IgD-negative memory B cell (primary cell): ENCODE measurements at regions not wholly inside any gene's neighbourhood (a gene's known extent, or its start where the extent isn't known, plus 50 kb on each side); places are given as distances from the start of the nearest gene placed in this dataset.
"Not testable (repeated sequence)": the region's sequence is repeated elsewhere in the genome, so short reads cannot be mapped to it uniquely, and the experiment has no call there.

Experiments
- H3K27ac Mint-ChIP-seq, 3 donors: one replicate each; pipeline ENCODE4 v1.8.0; 2020 to 2022; ENCODE audit warnings: mild to moderate bottlenecking in 3 of 3, mixed read lengths in 3 of 3, moderate library complexity in 1 of 3
- H3K27me3 Mint-ChIP-seq: one replicate; pipeline ENCODE4 v1.8.0; 2021; ENCODE audit warnings: mixed read lengths
- H3K36me3 Mint-ChIP-seq: one replicate; pipeline ENCODE4 v1.8.0; 2020; ENCODE audit warnings: mild to moderate bottlenecking, mixed read lengths
- H3K4me1 Mint-ChIP-seq, 3 donors: one replicate each; pipeline ENCODE4 v1.8.0; 2020 to 2022; ENCODE audit warnings: mixed read lengths in 3 of 3, mild to moderate bottlenecking in 1 of 3
- H3K4me3 Mint-ChIP-seq, 4 donors: one replicate each; pipeline ENCODE4 v1.8.0; 2020 to 2022; ENCODE audit warnings: mild to moderate bottlenecking in 4 of 4, mixed read lengths in 4 of 4, moderate library complexity in 3 of 4
- H3K9me3 Mint-ChIP-seq, 3 donors: one replicate each; pipeline ENCODE4 v1.8.0; 2020 to 2021; ENCODE audit warnings: mixed read lengths in 3 of 3, mild to moderate bottlenecking in 1 of 3

DNA sequence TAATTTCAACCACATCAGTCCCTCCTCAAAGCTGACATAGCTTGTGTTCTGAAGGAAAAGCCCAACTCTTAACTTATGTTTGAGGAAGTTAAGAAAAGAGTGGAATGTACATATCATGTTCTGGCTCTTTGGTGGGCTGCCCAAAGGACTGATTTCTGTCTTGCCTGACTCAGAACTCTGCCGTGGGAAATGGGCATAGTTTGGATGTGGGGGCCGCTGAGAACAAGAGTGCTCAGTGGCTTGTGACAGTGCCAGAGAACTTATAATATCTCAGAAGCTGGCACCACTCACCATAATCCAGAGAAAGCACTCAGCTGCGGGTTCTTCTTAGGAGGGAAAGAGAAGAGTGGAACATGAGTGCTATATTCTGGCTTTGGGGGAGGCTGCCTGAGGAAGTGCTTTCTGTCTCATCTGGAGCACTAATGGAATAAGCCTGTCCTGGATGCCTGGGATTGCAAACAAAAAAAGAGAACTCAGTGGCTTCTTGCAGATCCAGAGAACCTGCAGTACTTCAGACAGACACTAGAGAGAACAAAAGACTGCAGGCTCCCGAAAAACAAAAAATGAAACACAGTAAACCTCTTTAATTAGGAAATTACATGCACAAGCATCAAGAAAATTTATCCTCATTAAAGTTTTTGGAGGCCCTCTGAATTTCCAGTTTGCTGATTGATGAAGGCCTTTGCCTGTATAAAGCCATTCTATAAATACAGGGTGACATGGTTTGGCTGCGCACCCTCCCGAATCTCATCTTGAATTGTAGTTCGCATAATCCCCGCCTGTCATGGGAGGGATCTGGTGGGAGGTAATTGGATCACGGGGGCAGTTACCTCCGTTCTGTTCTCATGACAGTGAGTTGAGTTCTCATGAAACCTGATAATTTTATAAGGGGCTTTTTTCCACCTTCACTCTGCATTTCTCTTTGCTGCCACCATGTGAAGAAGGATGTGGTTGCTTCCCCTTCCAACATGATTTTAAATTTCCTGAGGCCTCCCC lies 207.0 kb downstream of the DMAC1 start:
- H3K4me3 Mint-ChIP-seq: no peak overlapping the region
- peaks cover 4% of the 10 kb centered on the region for H3K27me3 Mint-ChIP-seq
- no peak overlapping the region for H3K27ac Mint-ChIP-seq
- H3K36me3 Mint-ChIP-seq: no peaks in the 10 kb centered on the region
- H3K9me3 Mint-ChIP-seq: peaks cover 0 to 11% (median 4%) of the 10 kb centered on the region in 3 donors
- no peaks in the 10 kb centered on the region for H3K4me1 Mint-ChIP-seq

DNA sequence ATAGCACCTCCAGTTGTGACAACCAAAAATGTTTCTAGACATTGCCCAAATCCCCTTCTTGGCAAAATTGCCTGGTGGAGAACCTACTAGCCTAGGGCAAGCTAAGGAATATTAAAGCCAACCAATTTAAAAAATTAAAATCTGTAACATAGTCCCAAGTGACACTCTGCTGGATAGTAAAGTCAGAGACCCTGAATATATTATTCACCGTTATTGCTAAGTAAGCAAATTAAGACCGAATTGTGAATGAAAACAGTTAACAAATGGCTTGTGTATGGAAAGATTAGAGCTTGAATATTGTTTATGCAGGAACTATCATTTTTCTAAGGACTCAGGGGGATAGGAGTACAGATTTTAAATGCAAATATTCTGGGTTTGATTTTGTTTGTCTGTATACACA lies 208.1 kb downstream of the DMAC1 start:
- H3K4me1 Mint-ChIP-seq: no peaks in the 10 kb centered on the region
- H3K4me3 Mint-ChIP-seq: no peak overlapping the region
- peaks cover 2% of the 10 kb centered on the region for H3K27me3 Mint-ChIP-seq
- H3K9me3 Mint-ChIP-seq: peaks cover 0 to 11% (median 5%) of the 10 kb centered on the region in 3 donors
- no peaks in the 10 kb centered on the region for H3K36me3 Mint-ChIP-seq
- H3K27ac Mint-ChIP-seq: no peak overlapping the region

DNA sequence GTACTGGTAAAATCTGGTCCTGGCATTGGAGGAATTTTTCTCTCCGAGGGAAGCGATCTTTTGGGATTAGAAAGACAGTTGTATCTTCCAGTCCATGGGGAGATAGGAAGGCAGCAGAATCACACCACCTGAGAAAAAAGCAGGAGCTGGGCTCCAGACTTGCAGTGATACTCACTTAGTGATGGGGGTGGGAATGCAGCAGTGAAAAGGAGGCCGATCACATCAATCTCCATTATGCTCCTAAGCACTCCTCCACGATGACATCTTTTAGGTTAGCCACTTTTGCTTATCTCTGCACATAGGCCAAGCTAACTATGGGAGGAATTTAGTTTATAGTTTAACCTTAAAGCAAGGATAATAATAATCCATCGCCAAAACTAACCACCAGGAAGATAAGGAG lies 219.0 kb downstream of the DMAC1 start:
- H3K27ac Mint-ChIP-seq: no peak overlapping the region
- no peaks in the 10 kb centered on the region for H3K36me3 Mint-ChIP-seq
- H3K4me3 Mint-ChIP-seq: no peak overlapping the region
- peaks cover 0 to 2% (median 0%) of the 10 kb centered on the region in 3 donors for H3K4me1 Mint-ChIP-seq
- peaks cover 5% of the 10 kb centered on the region for H3K27me3 Mint-ChIP-seq
- H3K9me3 Mint-ChIP-seq: peaks cover 0 to 4% (median 1%) of the 10 kb centered on the region in 3 donors

- no peak overlapping the region for H3K27ac Mint-ChIP-seq
- no peaks in the 10 kb centered on the region for H3K36me3 Mint-ChIP-seq
- peaks cover 0 to 2% (median 0%) of the 10 kb centered on the region in 3 donors for H3K4me1 Mint-ChIP-seq
- H3K9me3 Mint-ChIP-seq: peaks cover 0 to 3% (median 1%) of the 10 kb centered on the region in 3 donors
- H3K4me3 Mint-ChIP-seq: no peak overlapping the region
- peaks cover 5% of the 10 kb centered on the region for H3K27me3 Mint-ChIP-seq
Observed at GRCh38 chr9:7579351-7579750, 220.2 kb downstream of the DMAC1 start.

DNA sequence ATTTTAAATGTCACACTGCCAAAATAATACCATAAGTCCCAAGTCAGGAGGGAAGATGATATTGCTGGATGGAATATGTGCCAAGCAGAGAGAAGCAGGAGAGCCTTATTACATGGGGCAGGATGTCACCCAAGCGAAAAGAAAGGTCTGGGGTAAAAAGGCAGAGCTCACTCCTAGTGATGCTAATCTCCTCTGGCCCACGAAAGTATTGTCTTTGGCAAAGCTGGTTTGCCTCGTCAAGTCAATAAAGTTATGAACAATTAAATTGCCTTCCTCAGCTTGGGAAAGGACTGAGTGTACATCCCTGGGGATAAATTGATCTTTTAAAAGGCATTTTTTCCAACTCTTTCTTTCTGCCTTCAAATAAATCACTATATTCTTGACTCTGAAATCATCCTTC lies 220.6 kb downstream of the DMAC1 start:
- peaks cover 5% of the 10 kb centered on the region for H3K27me3 Mint-ChIP-seq
- peaks cover 0 to 3% (median 1%) of the 10 kb centered on the region in 3 donors for H3K9me3 Mint-ChIP-seq
- no peaks in the 10 kb centered on the region for H3K36me3 Mint-ChIP-seq
- no peak overlapping the region for H3K27ac Mint-ChIP-seq
- H3K4me1 Mint-ChIP-seq: peaks cover 0 to 2% (median 0%) of the 10 kb centered on the region in 3 donors
- H3K4me3 Mint-ChIP-seq: no peak overlapping the region

- Mint-ChIP-seq H3K27ac (no peak overlapping the region), H3K36me3 (no peaks in the 10 kb centered on the region), H3K27me3 (peaks cover 11% of the 10 kb centered on the region), H3K9me3 (peaks cover 0 to 3% (median 0%) of the 10 kb centered on the region in 3 donors), H3K4me1 (peaks cover 0 to 1% (median 0%) of the 10 kb centered on the region in 3 donors), H3K4me3 (no peak overlapping the region)
Observed at GRCh38 chr9:7570107-7570720, 229.4 kb downstream of the DMAC1 start.

DNA sequence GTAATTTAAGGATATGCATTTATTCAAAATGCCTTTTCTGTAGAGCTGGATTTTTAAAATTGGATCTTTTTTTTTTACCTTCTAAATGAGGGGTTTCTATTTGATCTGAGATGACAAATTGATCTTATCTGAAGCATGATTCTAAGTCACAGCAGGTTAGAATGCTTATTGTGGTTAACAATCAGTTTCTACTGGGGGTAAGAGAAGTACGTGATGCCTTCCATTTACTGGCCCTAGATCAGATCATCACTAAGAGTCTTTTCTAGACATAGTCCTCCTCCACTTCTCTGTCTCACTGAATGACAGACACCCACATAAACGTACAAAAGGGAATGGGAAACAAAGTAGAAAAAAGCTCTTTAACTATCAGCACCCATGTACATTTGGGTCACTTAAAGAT lies 231.9 kb downstream of the DMAC1 start:
- no peaks in the 10 kb centered on the region for H3K36me3 Mint-ChIP-seq
- H3K27ac Mint-ChIP-seq: no peak overlapping the region
- H3K4me3 Mint-ChIP-seq: no peak overlapping the region
- peaks cover 11% of the 10 kb centered on the region for H3K27me3 Mint-ChIP-seq
- H3K4me1 Mint-ChIP-seq: peaks cover 0 to 1% (median 0%) of the 10 kb centered on the region in 3 donors
- H3K9me3 Mint-ChIP-seq: no peaks in the 10 kb centered on the region

DNA sequence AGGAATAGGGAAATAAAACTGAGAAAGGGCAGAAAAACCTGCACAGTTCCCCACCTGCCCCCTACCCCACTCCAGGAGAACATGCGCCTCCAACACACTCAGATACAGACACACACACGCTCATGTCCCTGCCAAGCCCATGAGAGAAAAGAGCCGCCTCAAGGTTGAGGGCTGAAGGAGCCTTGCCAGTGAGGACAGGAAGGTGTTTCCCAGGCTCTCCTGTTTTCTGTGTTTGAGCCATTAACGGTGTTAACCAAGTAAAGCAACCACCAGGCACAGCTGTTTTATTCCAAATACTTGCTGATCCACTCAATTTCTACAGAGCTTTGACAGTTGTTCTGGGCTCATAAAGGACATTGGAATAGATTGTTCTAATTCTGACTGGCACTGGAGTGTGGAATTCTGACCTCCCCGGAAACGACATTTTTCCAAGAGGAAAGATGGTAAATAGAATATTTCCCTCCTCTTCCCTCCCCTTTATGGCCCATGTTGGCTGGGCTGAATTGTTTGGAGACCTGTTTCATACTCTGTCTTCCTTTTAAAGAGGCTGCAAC lies 238.0 kb downstream of the DMAC1 start:
- H3K36me3 Mint-ChIP-seq: no peaks in the 10 kb centered on the region
- H3K4me3 Mint-ChIP-seq: no peak overlapping the region
- peak overlapping the region in 1 of 3 donors; percentile 45 for H3K27ac Mint-ChIP-seq
- H3K27me3 Mint-ChIP-seq: no peaks in the 10 kb centered on the region
- no peaks in the 10 kb centered on the region for H3K9me3 Mint-ChIP-seq
- H3K4me1 Mint-ChIP-seq: no peaks in the 10 kb centered on the region

DNA sequence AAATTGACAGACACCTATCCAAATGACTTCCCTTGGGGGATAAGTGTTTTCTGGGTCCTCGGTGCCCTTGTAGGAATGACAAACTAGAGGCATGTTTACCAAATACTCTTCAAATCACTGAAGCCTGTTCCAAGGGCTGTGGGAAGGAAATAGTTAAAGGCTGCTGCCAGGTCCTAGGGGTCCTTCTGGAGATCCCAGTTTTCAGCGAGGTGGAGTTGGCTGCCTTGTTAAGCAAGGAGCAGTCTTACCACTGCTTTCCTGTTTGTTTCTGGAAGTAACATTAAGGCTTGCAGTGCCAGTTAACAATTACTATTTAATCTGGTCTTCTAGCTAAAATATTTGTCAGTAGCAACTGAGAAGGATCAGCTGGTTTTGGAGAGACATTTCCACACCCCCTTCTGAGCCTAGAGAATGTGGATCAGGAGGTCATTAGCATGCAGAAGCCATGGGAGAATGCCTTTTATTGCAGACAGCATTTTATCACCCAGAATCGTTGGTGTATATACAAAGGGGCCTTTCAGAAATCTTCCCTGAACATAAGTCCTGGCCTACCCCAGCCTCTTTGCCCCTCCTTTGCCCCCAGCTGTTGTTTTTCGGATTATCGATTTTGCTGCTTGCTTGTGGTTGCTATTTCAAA lies 238.8 kb downstream of the DMAC1 start:
- Mint-ChIP-seq H3K9me3 (no peaks in the 10 kb centered on the region), H3K27ac (no peak overlapping the region), H3K4me1 (no peaks in the 10 kb centered on the region), H3K27me3 (no peaks in the 10 kb centered on the region), H3K4me3 (no peak overlapping the region), H3K36me3 (no peaks in the 10 kb centered on the region)

- H3K27me3 Mint-ChIP-seq: no peaks in the 10 kb centered on the region
Observed at GRCh38 chr9:7554699-7555098, 244.9 kb downstream of the DMAC1 start.

DNA sequence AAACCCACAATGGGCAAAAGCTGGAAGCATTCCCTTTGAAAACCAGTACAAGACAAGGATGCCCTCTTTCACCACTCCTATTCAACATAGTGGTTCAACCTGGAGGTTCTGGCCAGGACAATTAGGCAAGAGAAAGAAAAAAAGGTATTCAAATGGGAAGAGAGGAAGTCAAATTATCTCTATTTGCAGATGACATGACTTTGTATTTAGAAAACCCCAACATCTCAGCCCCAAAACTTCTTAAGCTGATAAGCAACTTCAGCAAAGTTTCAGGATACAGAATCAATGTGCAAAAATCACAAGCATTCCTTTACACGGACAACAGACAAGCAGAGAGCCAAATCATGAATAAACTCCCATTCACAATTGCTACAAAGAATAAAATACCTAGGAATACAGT lies 246.9 kb downstream of the DMAC1 start:
- not testable (repeated sequence) for H3K9me3 Mint-ChIP-seq, H3K4me1 Mint-ChIP-seq, H3K27ac Mint-ChIP-seq, H3K27me3 Mint-ChIP-seq, H3K4me3 Mint-ChIP-seq, H3K36me3 Mint-ChIP-seq

More at GRCh38 chr9:7554699-7555098, 244.9 kb downstream of the DMAC1 start:
- no peaks in the 10 kb centered on the region for H3K36me3 Mint-ChIP-seq
- H3K27ac Mint-ChIP-seq: no peak overlapping the region
- no peaks in the 10 kb centered on the region for H3K4me1 Mint-ChIP-seq
- no peak overlapping the region for H3K4me3 Mint-ChIP-seq
- peaks cover 0 to 8% (median 0%) of the 10 kb centered on the region in 3 donors for H3K9me3 Mint-ChIP-seq

- Mint-ChIP-seq H3K36me3 (peaks cover 2% of the 10 kb centered on the region), H3K9me3 (peaks cover 0 to 6% (median 0%) of the 10 kb centered on the region in 3 donors), H3K4me3 (no peak overlapping the region), H3K4me1 (no peaks in the 10 kb centered on the region), H3K27ac (no peak overlapping the region), H3K27me3 (no peaks in the 10 kb centered on the region)
Observed at GRCh38 chr9:7549249-7549648, 250.3 kb downstream of the DMAC1 start.

DNA sequence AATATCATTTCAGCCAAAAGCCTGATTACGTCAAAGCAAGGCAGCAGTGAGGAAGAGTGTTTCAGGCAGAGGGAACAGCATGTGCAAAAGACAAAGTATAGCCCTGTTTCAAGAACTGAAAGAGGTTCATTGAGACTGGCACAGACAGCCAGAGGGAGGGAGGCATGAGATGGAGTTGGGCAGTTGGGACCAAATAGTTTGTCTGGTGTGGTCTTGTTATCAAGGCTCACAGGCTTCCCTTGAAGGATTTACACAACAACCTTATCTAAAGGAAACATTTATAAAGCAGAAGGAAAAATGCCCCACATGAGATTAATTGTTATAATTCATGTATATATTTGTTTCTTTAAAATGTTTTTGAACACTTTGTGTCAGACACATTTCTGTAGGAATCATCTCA lies 253.3 kb downstream of the DMAC1 start:
- Mint-ChIP-seq H3K27me3 (peaks cover 2% of the 10 kb centered on the region), H3K4me1 (no peaks in the 10 kb centered on the region), H3K27ac (peak overlapping the region in 1 of 3 donors; percentile 55), H3K9me3 (no peaks in the 10 kb centered on the region), H3K4me3 (no peak overlapping the region), H3K36me3 (peaks cover 2% of the 10 kb centered on the region)

DNA sequence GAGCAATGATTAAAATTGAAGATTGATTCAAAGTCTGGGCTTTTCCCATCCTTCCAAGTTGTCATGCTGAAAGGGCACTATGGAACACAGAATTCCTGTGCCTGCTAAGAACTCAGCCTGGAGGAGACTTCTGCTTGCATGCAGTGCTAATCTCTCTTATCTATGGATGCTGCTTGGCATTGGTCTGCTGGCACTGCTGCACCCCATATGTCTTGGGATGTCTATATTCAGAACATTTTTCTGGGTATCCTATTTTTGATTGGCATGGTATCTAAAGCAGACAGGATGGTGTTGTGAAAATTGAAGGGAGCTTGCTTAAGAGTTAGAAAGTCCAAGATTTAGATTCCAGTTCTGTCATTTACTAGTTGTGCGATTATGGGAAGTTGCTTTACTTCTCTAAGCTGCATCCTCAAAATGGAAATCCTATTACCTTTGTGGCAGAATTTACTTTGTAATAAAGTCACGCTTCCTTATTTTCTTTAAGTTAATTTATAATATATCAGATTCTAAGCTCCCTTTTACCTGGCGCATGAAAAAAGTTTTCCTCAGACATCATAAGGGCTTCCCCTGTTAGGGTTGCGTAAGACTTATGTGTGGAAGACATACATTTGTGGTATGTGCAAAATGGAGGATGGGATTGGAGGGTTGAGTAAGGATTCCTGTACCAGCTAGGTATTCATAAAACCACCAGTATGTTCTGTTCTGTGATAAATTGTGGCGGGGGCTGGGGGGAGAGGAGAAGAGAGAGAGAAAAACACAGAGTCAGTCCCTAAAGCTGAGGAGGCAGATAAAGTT lies 254.0 kb downstream of the DMAC1 start:
- no peak overlapping the region for H3K4me3 Mint-ChIP-seq
- no peaks in the 10 kb centered on the region for H3K9me3 Mint-ChIP-seq
- peak overlapping the region in 1 of 3 donors; percentile 55 for H3K27ac Mint-ChIP-seq
- peaks cover 2% of the 10 kb centered on the region for H3K36me3 Mint-ChIP-seq
- peaks cover 2% of the 10 kb centered on the region for H3K27me3 Mint-ChIP-seq
- H3K4me1 Mint-ChIP-seq: no peaks in the 10 kb centered on the region
